SH-SY5Y (cell line): ENCODE measurements at regions not wholly inside any gene's neighbourhood (a gene's known extent, or its start where the extent isn't known, plus 50 kb on each side); places are given as distances from the start of the nearest gene placed in this dataset.

ENCODE experiments used
- GATA2 ChIP-seq: IDR thresholded peaks from 2 replicates; pipeline ENCODE4 v1.6.1; 2011; ENCODE audit warnings: mild to moderate bottlenecking, low read depth, low read length
- GATA3 ChIP-seq: IDR thresholded peaks from 2 replicates; pipeline ENCODE4 v1.6.1; 2011; ENCODE audit warnings: low read depth, mild to moderate bottlenecking, low read length, moderate library complexity

GRCh38 chr10:63072951-63073350 lies 60.2 kb upstream of the NRBF2 start:
- no peak for TF ChIP-seq GATA3
- no peak for TF ChIP-seq GATA2
